Stimulated activated CD4-positive, alpha-beta T cell treated with anti-CD3 and anti-CD28 coated beads, Interleukin-12 subunit alpha, Interleukin-12 subunit beta, amount 100 ng/mL, for 24 hours (primary cell): ENCODE measurements at regions not wholly inside any gene's neighbourhood (a gene's known extent, or its start where the extent isn't known, plus 50 kb on each side); places are given as distances from the start of the nearest gene placed in this dataset.

Source experiments
- DNase-seq, 2 experiments: peaks; one replicate each; pipeline ENCODE4 v3.0.0-alpha.2; 2020; ENCODE audit warnings: low read depth in 2 of 2

- DNase-seq = peak; percentile 79 to 84
Observed at GRCh38 chr10:110414548-110415309, 83.0 kb upstream of the DUSP5 start.

GRCh38 chr10:110415809-110416208, 81.9 kb upstream of the DUSP5 start:
- DNase-seq = no peak

- DNase-seq = no peak
Observed at GRCh38 chr10:110416776-110417711, 80.7 kb upstream of the DUSP5 start.

DNA sequence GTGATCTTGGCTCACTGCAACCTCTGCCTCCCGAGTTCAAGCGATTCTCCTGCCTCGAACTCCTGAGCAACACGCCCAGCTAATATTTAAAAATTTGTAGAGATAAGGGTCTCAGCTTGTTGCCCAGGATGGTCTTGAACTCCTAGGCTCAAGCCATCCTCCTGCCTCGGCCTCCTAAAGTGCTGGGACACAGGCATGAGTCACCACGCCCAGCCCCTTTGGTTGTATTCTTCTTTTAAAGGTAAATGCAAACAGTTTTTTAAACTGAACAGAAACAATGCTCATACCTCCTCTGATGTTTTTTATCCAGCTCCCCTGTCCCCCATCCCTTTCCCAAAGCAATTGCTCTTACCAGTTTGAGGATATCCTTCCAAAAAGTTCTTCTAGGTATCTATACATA, 79.5 kb upstream of the DUSP5 start:
- no peak for DNase-seq

DNA sequence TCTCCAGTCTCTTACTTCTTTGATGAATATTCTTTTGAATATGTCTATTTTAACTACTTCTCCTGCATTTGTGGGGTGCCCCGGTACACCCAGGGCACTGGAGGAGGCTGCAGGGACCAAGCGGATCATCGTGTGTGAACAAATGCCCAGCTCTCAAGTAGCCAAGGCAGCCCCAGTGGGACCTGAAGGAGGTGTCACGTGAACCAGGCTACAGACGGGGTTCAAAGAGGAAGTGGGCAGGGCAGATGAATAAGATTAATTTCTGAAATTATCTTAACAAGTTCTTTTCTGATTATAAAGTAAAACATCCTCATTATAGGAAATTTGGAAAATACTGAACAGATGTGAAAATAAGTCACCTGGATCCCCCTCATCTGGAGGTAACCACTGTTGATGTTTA, 78.4 kb upstream of the DUSP5 start:
- no peak for DNase-seq

DNA sequence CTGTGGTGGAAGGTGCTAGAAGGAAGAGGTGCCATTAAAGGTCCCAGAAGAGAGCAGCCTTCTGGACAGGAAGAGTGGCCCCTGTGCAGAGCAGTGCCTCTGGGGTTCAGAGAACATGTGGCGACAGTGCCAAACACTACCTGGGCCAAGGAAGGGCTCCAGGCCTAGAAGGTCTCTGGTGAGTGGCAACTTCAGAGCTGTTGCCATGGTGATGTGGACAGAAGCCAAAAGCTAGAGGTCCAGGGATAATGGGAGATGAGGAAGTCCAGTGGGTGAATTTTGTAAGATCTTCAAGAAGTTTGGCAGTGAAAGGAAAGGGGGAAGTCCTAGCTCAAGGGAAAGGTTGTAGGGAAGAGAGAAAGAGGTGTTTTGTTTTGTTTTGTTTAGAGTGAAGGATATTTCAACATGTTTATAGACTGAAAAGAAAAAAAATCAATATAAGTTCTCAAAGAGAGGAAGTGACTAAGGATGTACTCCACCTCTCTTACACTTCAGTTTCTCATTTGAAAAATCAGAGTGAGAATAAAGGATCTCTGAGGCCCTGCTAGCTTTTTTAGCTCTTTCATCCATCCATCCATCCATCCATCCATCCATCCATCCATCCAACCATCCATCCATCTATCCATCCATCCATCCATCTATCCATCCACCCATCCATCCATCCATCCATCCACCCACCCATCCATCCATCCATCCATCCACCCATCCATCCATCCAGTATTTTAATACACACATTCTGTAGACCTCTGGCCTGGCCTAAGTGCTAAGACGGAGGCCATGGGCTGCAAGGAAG, 77.1 kb upstream of the DUSP5 start:
- DNase-seq = no peak

- no peak for DNase-seq
Observed at GRCh38 chr10:110421512-110422138, 76.1 kb upstream of the DUSP5 start.

DNA sequence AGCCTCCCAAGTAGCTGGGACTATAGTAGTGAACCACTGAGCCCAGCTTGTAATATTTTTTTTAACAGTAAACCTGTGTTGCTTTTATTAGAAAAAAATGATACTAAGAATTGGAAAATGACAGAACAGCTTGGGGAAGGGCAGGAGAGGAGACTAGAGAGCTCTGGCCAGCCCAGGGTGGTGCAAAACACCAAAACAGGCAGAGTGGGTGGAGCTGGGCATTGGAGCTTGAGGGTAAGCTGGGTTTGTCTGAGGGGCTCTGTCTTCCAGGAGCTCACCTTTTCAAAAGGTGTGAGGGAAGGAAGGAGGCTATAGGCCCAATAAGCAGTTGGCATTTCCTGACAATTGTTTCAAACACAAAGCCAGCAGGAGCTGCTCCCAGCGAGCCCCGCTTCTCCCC, 75.2 kb upstream of the DUSP5 start:
- no peak for DNase-seq

DNA sequence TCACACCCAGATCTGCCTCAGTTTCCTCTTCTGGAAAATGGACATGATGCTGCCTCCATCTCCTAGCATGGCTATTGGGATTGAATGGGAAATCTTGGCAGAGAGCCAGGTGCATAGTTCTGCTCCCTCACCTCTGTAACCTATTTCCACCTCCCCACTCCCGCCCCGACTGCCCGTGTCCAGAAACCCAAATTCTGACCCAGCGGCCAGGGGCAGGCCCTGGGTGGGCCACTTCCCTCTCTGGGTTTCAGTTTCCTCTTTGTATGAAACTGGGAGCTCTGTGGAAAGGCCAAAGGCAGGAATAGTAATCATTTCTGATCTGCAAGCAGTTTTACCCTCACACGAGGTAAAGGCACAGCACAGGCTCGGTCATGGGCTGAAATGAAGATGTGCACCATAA, 74.1 kb upstream of the DUSP5 start:
- no peak for DNase-seq

DNA sequence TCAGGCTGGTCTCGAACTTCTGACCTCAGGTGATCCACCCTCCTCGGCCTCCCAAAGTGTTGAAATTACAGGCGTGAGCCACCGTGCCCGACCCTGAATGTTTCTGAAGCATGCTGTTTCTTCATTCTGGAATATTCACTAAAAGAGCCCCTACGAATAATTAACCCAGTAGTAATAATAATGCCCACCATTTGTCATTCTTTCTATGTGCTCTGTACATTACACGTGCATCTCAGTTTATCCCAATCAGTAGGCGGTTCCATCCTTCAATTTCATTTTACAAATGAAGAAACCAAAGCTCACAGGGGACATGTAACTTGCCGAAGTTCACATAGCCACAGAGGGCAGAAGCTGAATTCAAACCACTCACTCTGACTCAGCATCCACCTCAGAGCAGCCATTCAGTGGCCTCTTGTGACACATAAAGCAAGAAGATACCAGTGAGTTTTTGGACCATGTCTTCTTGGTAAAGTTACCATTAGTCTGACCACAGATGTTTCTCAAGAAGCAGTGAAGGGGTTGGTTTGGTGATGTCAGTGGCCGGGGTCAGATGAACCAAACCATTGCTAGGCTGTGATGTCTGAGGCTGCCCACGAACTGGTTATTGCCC, 71.9 kb upstream of the DUSP5 start:
- peak in 1 of 2 experiments; percentile 54 for DNase-seq

DNA sequence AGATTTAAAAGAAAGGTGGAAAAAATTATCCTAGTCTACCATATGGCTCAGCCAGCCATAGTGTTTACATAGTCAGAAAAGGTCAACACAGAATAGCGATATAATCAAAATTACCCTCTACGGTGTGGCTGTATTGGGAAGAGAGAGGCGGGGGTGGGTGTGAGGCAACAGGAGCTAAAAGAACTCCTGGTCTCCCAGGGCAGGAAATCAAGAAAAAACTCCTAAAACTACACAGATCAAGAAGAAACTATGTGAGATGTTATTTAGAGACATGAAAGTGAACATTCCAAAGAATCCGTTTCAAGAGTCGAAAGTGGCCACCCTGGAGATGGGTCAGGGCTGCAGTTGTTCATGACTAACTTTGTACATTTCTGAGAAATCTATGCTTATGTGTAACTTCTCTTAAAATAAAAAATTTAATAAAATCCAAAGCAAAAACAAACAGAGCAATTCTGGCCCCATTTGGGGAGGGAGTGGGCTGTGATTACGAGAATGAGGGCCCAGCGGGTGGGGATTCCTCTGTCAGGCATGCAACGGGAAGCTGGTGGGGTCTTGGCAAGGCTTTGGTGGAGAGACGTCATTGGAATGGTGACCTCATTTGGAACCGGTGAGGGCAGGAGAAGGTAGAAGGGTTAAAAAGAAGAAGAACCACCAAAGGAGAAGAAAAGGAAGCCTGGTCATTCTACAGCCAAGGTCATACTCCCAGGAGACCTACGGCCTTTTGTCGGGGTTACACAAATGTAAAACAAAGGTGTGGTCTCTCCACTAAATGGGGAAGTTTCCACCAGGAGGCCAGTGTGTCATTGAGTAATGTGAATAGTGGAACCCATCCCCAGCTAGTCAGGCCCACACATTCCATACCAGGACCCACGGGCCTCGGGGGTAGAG, 71.2 kb upstream of the DUSP5 start:
- DNase-seq = no peak

DNA sequence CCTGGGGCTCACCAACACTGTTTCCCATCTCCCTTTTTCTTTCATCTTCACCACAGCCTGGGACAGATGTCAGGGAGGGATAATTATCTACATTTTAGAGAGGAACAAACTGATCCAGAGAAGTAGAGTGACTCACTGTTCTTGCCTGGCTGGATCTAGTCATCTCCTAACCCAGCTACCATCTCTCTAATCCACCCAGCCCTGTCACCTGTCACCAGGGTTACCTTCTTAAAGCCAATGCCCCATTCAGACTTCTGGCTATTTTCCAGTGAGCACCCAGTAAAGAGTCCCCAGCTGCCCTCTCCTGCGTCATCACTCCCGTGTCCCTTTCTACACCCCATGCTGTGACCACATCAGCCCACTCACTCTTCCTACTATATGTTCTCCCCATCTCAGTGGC, 68.4 kb upstream of the DUSP5 start:
- DNase-seq = no peak

DNA sequence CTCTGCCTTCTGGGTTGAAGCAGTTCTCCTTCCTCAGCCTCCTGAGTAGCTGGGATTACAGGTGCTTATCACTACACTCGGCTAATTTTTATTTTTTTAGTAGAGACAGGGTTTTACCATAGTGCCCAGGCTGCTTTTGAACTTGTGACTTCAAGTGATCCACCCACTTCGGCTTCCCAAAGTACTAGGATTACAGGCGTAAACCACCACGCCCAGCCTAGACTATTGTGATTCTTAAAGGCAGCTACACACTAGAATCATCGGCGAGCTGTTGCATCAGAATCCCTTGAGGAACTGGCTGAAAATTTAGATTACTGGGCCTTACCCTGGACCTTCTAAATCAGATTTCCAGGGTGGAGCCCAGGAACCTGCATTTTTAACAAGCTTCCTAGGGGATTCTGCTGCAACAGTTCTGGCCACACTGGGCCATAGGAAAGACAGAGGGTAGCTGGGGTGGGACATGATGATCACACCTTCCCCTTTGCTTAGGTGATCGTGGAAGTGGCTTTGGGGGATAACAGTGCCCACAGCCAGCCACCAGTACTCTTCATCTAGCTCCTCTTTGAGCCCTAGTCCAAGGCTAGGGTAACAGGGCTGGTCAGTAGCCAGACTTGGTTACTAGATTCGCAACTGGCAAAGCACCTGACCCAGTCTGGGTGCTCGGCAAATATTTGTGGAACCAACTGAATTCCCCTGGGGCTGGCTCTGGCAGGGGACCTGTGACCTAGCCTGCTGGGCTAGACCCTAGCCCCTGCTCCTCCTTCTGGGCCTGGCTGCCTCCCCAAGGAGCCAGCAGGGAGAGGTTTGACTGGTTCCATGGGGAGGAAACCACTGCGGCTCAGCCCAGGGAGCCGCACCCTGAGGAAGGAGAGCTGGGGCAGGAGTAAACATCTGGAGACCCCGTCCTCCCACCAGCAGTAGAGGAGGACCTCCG, 67.1 kb upstream of the DUSP5 start:
- no peak for DNase-seq

- DNase-seq = no peak
Observed at GRCh38 chr10:110431659-110432058, 66.0 kb upstream of the DUSP5 start.

GRCh38 chr10:110432084-110432483, 65.6 kb upstream of the DUSP5 start:
- no peak for DNase-seq

- no peak for DNase-seq
Observed at GRCh38 chr10:110432814-110433565, 64.7 kb upstream of the DUSP5 start.

- DNase-seq = no peak
Observed at GRCh38 chr10:110433740-110434139, 64.0 kb upstream of the DUSP5 start.

DNA sequence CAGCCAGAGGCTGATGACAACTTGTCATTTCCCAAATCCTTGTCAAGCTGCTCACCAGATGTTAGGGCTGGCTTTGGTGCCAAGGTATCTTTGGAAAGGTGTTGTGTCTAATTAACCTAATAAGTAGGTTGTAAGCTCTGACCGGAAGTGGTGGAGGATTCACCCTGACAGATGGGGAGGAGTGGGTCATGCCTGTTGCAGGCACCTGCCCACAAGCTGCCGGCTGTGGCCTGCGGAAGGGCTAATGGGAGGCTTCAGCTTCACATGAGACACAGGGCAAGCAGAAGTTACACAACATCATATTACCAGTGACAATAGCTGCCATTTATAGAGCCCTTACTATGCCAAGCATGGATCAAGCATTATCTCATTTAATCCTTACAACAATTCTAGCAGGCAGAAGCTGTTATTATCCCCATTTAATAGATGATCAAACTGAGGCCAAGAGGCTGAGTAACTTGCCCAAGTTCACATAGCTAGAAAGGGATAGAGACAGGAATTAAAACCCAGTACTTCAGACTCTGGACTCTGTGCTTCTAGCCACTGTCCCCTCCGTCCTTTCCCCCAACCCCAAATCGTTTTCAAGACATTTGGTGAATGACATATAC, 63.1 kb upstream of the DUSP5 start:
- no peak for DNase-seq
